ENCODE measurements at regions not wholly inside any gene's neighbourhood (a gene's known extent, or its start where the extent isn't known, plus 50 kb on each side); places are given as distances from the start of the nearest gene placed in this dataset.

- no peak overlapping the region for H2AFZ ChIP-seq (ENCODE audit: control insufficient read depth, low read depth, low read length)
- no peak overlapping the region for H3K27ac ChIP-seq (ENCODE audit: control insufficient read depth, insufficient read depth)
- no peaks in the 10 kb centered on the region; a peak in 1 of 4 replicates for H3K27me3 ChIP-seq (replicated peaks in 1 of 2; ENCODE audit: control insufficient read depth in 2 of 2, insufficient read depth in 2 of 2, low read length in 1 of 2)
- H4K20me1 ChIP-seq (ENCODE audit: control insufficient read depth, insufficient read depth): no peaks in the 10 kb centered on the region
- RAD21 ChIA-PET (ENCODE audit: unreplicated experiment): no interaction called here
- ATAC-seq (no peak), FAIRE-seq (no peak), DNase-seq (ENCODE audit: low read depth, low spot score) (no peak)
- no TSS peak for BruUV-seq (replicated peaks)
- WGBS (ENCODE audit: insufficient coverage, insufficient replicate concordance, low lambda C conversion rate, missing lambda C conversion rate): 0% methylated on average over 2 of the region's 2 CpGs
- H3K36me3 ChIP-seq (ENCODE audit: control insufficient read depth in 2 of 2, insufficient read depth in 2 of 2, low read length in 1 of 2): no peaks in the 10 kb centered on the region
- SMC1A ChIA-PET (ENCODE audit: uncharacterized antibody, unreplicated experiment): no interaction called here
- no peak overlapping the region for H3K9ac ChIP-seq (ENCODE audit: control insufficient read depth, insufficient read depth, low read length)
- no peak overlapping the region for H3K4me2 ChIP-seq (ENCODE audit: control insufficient read depth, insufficient read depth)
- no peak overlapping the region for H3K4me3 ChIP-seq
- H3K4me1 ChIP-seq (ENCODE audit: control insufficient read depth, insufficient read depth, low read length): no peaks in the 10 kb centered on the region
- H3K9me3 ChIP-seq (replicated peaks; ENCODE audit: control insufficient read depth, insufficient read depth, low read length): no peaks in the 10 kb centered on the region
- intact Hi-C loops (cut with micrococcal nuclease; ENCODE audit: unreplicated experiment): no loop called here
- H3K79me2 ChIP-seq (ENCODE audit: control insufficient read depth, insufficient read depth, low read length): no peaks in the 10 kb centered on the region
- CTCF ChIA-PET: interaction anchor here (0.7 kb wide), 1 partner anchor 158 kb away, joined by 3 read pairs; no protein-coding TSS in a partner anchor
- POLR2A ChIA-PET: no interaction called here
- in situ Hi-C loops (cut with MboI): no loop called here
- TF ChIP-seq CBX5 (IDR thresholded peaks at IDR 0.05; ENCODE audit: low read depth): no peak
- no peak for TF ChIP-seq USF1 (IDR thresholded peaks at IDR 0.05; ENCODE audit: borderline replicate concordance, extremely low read length, insufficient read depth, low read depth, low read length)
- TF ChIP-seq STAT3 (IDR thresholded peaks at IDR 0.05; ENCODE audit: low read depth, low read length): no peak
- TF ChIP-seq RCOR1 (conservative IDR thresholded peaks at IDR 0.05; ENCODE audit: low read depth, low read length): no peak
- TF ChIP-seq ZBTB40 (IDR thresholded peaks at IDR 0.05; ENCODE audit: borderline replicate concordance): no peak
- TF ChIP-seq DPF2 (IDR thresholded peaks at IDR 0.05): no peak
- TF ChIP-seq NR2C1 (IDR thresholded peaks at IDR 0.05): no peak
- no peak for TF ChIP-seq CUX1 (IDR thresholded peaks at IDR 0.05; ENCODE audit: insufficient replicate concordance, low read depth, low read length)
- no peak for TF ChIP-seq ZBTB4 (CRISPR knock-in tag; IDR thresholded peaks at IDR 0.05)
- no peak for TF ChIP-seq IKZF2 (IDR thresholded peaks at IDR 0.05)
- no peak for TF ChIP-seq POLR2AphosphoS2 (IDR thresholded peaks at IDR 0.05; ENCODE audit: low read depth, low read length)
- no peak for TF ChIP-seq RFX5 (IDR thresholded peaks at IDR 0.05; ENCODE audit: low read depth, low read length)
These were observed 605.5 kb downstream of the GATA3 start for GRCh38 chr10:8659982-8660381.
